GM19397 (cell line): ENCODE measurements at regions not wholly inside any gene's neighbourhood (a gene's known extent, or its start where the extent isn't known, plus 50 kb on each side); places are given as distances from the start of the nearest gene placed in this dataset.

Experiments used
- ATAC-seq: cut with Tn5 transposase; IDR thresholded peaks from one replicate; pipeline ENCODE4 v1.9.1; 2021; ENCODE audit warnings: mild to moderate bottlenecking, moderate library complexity; ENCODE audit not compliant: unreplicated experiment

- ATAC-seq = no peak
Observed at GRCh38 chr4:125507141-125507540, 192.4 kb downstream of the FAT4 start.

DNA sequence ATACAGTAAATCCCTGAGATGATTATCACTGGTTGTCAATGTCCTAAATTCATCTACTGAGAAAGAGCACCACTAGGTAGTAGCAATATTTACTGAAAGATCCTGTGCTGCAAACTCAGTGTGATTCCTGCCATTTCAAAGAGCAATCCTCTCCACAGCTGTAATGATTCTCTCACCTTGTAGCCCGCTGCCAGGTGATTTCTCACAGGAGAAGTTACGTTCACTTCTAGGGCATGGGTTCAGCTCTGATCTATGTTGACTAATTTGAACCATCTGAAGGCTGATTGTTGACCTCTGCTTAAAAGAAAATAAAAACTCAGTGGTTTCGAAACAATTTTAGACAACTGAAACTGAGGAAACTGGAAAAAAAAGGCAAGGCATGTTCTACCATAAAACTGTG, 197.0 kb downstream of the FAT4 start:
- no peak for ATAC-seq

DNA sequence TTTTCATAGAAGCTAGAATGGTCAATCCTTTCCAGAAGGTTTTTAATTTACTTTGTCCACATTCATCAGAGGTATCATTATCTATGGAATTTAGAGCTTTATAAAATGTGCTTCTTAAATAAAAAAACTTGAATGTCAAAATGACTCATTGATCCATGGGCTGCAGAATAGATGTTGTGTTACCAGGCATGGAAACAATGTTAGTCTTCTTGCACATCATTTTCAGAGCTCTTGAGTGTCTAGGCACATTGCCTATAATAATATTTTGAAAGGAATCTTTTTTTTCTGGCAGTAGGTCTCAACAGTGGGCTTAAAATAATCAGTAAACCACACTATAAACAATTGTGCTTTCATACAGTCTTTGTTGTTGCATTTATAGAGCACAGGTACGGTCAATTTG, 200.3 kb downstream of the FAT4 start:
- ATAC-seq = no peak

DNA sequence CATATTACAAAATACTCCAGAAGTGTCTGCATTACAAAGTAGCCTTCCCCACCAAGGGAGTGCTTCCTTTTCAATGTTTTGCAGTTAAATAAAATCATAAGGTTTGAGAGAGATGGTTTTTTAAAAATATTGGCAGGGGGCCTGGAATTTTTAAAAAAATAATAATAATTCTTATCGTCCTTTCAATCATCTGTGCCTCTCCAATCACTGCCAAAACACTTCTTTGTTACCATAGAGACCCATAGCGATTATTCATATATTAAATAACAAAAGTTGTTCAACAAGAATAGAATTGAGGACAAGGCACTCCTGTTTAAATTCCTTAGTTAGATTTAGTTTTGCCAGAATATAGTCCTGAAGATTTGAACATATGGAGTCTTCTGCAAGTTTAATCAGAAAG, 203.1 kb downstream of the FAT4 start:
- no peak for ATAC-seq

- ATAC-seq = no peak
Observed at GRCh38 chr4:125518281-125518680, 203.5 kb downstream of the FAT4 start.

DNA sequence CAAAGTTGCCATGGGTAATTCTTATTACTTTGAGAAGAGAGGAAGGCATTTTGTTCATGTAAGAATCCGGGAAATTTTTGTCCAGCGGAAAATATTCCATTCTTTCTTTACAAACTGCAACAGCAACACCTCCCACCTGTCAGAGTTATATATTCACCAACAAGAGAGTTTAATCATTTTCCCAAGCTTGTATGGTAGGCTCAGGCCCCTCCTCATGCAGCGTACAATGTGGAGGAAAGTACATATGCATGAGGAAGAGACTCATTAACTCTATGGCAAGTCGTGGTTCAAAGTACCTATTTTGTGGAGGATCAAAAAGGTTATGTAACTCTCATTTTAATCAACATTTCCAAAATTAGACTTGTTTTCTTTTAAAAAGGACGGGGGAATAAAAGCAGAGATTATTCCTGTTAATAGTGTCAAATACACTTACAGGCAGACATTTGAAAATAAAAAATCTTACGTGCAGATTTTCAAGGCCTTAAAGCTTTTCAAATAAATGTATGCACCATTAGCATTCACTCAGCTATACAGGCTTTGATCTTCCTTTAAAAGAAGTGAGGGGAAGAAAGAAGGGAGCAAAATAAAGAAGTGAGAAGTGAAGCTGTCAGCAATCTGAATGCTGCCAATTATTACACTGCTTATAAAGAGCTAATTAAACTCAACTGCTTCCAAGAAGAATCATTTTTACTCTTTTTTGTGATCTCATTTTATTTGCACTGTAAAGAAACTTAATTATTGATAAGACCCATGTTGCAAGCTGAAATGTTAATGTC, 204.8 kb downstream of the FAT4 start:
- ATAC-seq = no peak

DNA sequence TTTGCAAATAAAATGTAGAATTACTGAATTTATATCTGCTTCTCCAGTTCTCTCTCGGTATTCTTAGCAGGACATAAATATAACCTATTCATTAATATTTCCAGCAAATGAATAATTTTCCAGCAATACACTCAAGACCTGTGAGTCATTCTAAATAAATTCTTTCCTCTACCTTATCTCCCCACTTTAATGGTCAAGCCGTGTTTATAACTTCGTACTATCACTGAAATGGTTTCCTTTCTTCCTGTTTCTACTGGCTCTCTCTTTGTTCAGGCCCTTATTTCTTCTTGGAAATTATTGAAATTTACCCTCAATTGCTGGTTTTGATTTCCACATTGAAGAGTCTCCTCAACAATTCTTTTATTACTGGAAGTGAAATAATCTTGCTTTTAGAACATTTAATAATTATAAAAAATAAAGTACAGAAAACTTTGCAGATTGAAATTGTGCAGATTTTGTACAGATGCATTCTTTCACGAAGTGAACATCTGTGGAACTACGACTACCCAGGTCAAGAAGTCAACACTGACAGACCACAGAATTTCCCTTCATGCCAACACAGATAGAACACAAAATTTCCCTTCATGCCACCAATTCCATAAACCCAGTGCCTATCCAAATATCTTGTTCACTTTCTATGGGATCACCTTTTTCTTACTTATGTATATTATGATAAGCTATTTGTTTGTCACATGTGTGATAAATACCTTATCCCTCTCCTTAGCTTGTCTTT, 205.7 kb downstream of the FAT4 start:
- ATAC-seq = no peak

DNA sequence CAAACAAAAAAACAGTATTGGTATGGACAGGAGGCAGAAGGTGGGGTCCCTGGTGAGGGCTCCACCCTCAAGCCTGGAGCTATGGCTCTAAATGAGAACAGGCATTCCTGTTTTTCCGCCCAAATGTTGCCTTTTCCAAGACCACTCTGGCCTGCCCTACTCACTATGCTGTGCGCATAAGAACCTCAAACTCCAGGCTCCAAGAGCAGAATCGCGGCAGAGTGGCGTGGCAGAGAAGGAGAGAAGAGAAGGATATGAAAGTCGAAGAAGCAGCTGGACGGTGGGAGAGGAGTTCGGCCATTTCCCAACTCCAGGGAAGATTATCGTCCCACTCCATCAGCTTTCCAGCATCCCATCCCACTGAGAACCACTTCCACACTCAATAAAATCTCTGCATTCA, 207.8 kb downstream of the FAT4 start:
- no peak for ATAC-seq

- ATAC-seq = no peak
Observed at GRCh38 chr4:125522992-125523391, 208.2 kb downstream of the FAT4 start.

GRCh38 chr4:125526420-125526819, 211.7 kb downstream of the FAT4 start:
- no peak for ATAC-seq

- ATAC-seq = no peak
Observed at GRCh38 chr4:125527681-125528080, 212.9 kb downstream of the FAT4 start.

GRCh38 chr4:125529071-125529470, 214.3 kb downstream of the FAT4 start:
- no peak for ATAC-seq

DNA sequence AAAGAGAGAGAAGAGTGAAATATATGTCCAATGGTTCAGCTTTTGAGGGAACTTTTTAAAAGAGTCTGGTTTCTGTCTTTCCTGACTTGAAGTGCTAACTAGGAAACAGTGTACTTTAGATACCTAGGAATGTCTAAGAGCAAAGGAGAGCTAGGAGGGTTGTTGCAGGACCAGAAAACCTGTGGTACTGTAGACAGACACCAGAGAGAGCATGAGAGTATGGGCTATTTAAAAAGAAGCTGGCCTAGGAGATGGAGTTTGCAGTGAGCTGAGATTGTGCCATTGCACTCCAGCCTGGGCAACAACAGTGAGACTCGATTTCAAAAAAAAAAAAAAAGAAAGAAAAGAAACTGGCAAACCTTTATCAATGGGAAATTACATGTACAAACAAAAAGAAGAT, 223.9 kb downstream of the FAT4 start:
- no peak for ATAC-seq

- no peak for ATAC-seq
Observed at GRCh38 chr4:125539691-125540090, 224.9 kb downstream of the FAT4 start.

GRCh38 chr4:125541836-125542385, 227.2 kb downstream of the FAT4 start:
- ATAC-seq = no peak

GRCh38 chr4:125546272-125546671, 231.5 kb downstream of the FAT4 start:
- no peak for ATAC-seq

DNA sequence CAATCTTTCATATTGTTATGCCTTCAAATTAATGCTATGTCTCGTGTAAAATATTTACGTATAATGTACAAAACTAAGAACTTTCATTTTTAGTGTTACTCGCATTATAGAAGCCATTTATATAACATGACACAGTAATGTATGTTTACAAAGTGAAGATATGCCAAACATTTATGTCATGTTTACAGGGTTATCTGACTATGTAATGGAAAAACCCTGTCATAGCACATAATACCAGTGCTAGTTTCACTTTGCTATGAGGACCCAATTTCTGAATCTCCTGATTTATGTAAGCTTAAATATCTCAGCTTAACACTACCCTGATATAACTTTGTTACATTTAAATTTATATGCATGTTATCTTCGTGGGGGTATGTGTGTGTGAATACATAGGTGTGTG, 233.1 kb downstream of the FAT4 start:
- ATAC-seq = no peak

- ATAC-seq = no peak
Observed at GRCh38 chr4:125550769-125551168, 236.0 kb downstream of the FAT4 start.

DNA sequence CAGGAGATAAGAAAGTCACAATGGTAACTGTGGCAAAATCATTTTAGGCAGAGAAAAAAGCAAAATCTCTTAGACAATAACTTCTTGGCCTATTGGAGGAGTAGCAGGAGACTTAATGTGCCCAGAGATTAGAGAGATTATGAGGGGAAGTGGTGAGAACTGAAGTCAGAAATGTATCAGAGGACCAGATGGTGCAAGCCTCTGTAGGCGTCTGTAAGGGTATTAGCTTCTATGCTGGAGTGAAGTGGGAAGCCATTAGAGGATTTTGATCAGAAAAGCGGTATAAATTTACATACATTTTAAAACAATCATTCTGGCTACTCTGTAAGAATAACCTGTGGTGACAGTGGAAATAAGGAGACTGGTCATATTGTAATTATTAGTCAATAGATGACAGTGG, 236.7 kb downstream of the FAT4 start:
- ATAC-seq = no peak

DNA sequence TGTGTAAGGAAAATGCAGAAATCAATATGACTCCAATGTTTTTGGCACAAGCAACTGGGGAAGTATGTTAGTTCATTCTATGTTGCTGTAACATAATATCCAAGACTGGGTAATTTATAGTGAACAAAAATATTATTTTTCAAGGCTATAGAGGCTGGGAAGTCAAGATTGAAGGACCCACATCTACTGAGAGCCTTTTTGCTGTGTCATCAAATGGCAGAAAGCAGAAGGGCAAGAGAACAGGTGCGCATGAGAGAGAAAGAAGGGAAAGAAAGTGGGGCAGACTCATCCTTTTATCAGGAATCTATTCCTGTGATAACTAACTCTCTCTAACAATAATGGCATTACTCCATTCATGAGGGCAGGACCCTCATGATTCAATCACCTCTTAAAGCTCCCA, 237.2 kb downstream of the FAT4 start:
- no peak for ATAC-seq

GRCh38 chr4:125572601-125573000, 257.8 kb downstream of the FAT4 start:
- no peak for ATAC-seq

DNA sequence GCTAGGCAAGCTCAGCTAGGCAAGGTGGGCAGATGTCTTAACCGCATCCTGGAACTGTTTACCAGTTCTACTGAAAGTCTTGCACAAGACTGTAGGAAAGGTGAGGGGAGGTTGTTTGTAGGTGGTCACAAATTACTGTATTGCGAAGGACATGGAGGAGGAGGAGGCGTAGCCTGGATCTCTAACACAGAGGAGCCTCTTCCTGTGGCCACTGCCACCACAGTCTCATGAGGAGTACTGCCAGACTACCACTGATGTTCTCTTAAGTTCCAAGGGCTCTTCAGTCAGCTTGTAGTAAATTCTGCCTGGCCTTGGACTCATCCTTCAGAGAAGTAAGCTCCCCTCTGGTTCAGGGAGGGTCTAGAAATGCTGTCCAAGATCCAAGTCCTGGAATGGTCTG, 258.6 kb downstream of the FAT4 start:
- no peak for ATAC-seq
